Mucosa of descending colon (tissue), 3 donors: ENCODE measurements at regions not wholly inside any gene's neighbourhood (a gene's known extent, or its start where the extent isn't known, plus 50 kb on each side); places are given as distances from the start of the nearest gene placed in this dataset.
"Not testable (repeated sequence)": the region's sequence is repeated elsewhere in the genome, so short reads cannot be mapped to it uniquely, and the experiment has no call there.

Experiments
- ATAC-seq: fragments of 200-7000 bp; cut with Tn5 transposase; one replicate; pipeline ENCODE4 v1.9.1; 2020; ENCODE audit warnings: mild to moderate bottlenecking, moderate library complexity
- DNase-seq, 3 donors: peaks; one replicate each; pipeline ENCODE4 v3.0.0-alpha.2; 2020
- H3K36me3 ChIP-seq: fragments of 200-600 bp; one replicate; pipeline ENCODE4 v1.8.0; 2021; ENCODE audit warnings: low read depth, mild to moderate bottlenecking
- H3K4me1 ChIP-seq: fragments of 200-600 bp; one replicate; pipeline ENCODE4 v1.8.0; 2021; ENCODE audit warnings: low read depth, mild to moderate bottlenecking
- H3K4me3 ChIP-seq: fragments of 200-600 bp; one replicate; pipeline ENCODE4 v1.8.0; 2021; ENCODE audit warnings: mild to moderate bottlenecking
- H3K9me3 ChIP-seq: fragments of 200-600 bp; one replicate; pipeline ENCODE4 v1.8.0; 2021; ENCODE audit warnings: mild to moderate bottlenecking
- CTCF ChIP-seq: fragments of 200-600 bp; IDR thresholded peaks from one replicate; pipeline ENCODE4 v1.8.0; 2022; ENCODE audit warnings: antibody characterized with exemption, mild to moderate bottlenecking
- intact Hi-C, 2 donors: fragments of 100-400 bp; cut with DNase I in 1 of 2; cut with micrococcal nuclease in 1 of 2; formaldehyde crosslinking; loops; one replicate each; pipeline versions ENCODE4 v1.11.0 to v1.11.1; 2022; cut with DNase I, micrococcal nuclease
- donor health status: DM: no; HTN: no; CAD: no; lungs with moderate emphysema.
- donor health status: DM: no; HTN: no; CAD: no.
- donor health status: DM: no; HTN: yes; CAD: no.

- Histone ChIP-seq H3K36me3 (no peaks in the 10 kb centered on the region), H3K9me3 (peaks cover 14% of the 10 kb centered on the region), H3K4me3 (no peak overlapping the region), H3K4me1 (no peaks in the 10 kb centered on the region)
- DNase-seq: no peak
- ATAC-seq: no peak
- TF ChIP-seq CTCF: no peak
- intact Hi-C loops: no loop called here
These were observed 823.4 kb upstream of the CHORDC1 start for GRCh38 chr11:91046261-91046660.

- Histone ChIP-seq H3K4me3 (no peak overlapping the region), H3K36me3 (no peaks in the 10 kb centered on the region), H3K4me1 (no peaks in the 10 kb centered on the region), H3K9me3 (peaks cover 18% of the 10 kb centered on the region)
- DNase-seq (no peak), ATAC-seq (no peak)
- intact Hi-C loops: no loop called here
- no peak for TF ChIP-seq CTCF
These were observed 818.8 kb upstream of the CHORDC1 start for GRCh38 chr11:91041626-91042025.

GRCh38 chr11:91023731-91024130, 800.9 kb upstream of the CHORDC1 start:
- no peak for TF ChIP-seq CTCF
- intact Hi-C loops: no loop called here

GRCh38 chr11:91011503-91011902, 788.7 kb upstream of the CHORDC1 start:
- no peak for TF ChIP-seq CTCF
- no peak for DNase-seq
- no peak for ATAC-seq
- no peak overlapping the region for H3K4me3 ChIP-seq
- intact Hi-C loops: no loop called here
- no peaks in the 10 kb centered on the region for H3K36me3 ChIP-seq
- no peaks in the 10 kb centered on the region for H3K4me1 ChIP-seq
- H3K9me3 ChIP-seq: no peaks in the 10 kb centered on the region

More at GRCh38 chr11:91023731-91024130, 800.9 kb upstream of the CHORDC1 start:
- ATAC-seq (no peak), DNase-seq (no peak)
- H3K36me3 ChIP-seq: no peaks in the 10 kb centered on the region
- H3K4me1 ChIP-seq: no peaks in the 10 kb centered on the region
- H3K4me3 ChIP-seq: no peak overlapping the region
- H3K9me3 ChIP-seq: peaks cover 19% of the 10 kb centered on the region

GRCh38 chr11:91005458-91005857, 782.6 kb upstream of the CHORDC1 start:
- Histone ChIP-seq H3K36me3 (no peaks in the 10 kb centered on the region), H3K4me1 (no peaks in the 10 kb centered on the region), H3K9me3 (peaks cover 10% of the 10 kb centered on the region), H3K4me3 (no peak overlapping the region)
- DNase-seq (no peak), ATAC-seq (no peak)
- intact Hi-C loops: no loop called here
- TF ChIP-seq CTCF: no peak

- TF ChIP-seq CTCF: no peak
- no peaks in the 10 kb centered on the region for H3K4me1 ChIP-seq
- H3K36me3 ChIP-seq: no peaks in the 10 kb centered on the region
- ATAC-seq: no peak
- DNase-seq: no peak
- H3K9me3 ChIP-seq: peaks cover 28% of the 10 kb centered on the region
- H3K4me3 ChIP-seq: no peak overlapping the region
- intact Hi-C loops: no loop called here
These were observed 774.4 kb upstream of the CHORDC1 start for GRCh38 chr11:90997241-90997640.

GRCh38 chr11:90972159-90972558, 749.3 kb upstream of the CHORDC1 start:
- H3K9me3 ChIP-seq, DNase-seq, H3K4me1 ChIP-seq, H3K4me3 ChIP-seq, H3K36me3 ChIP-seq, ATAC-seq, intact Hi-C loops: not testable (repeated sequence)
